Ectodermal cell (in vitro differentiated cells): ENCODE measurements at regions not wholly inside any gene's neighbourhood (a gene's known extent, or its start where the extent isn't known, plus 50 kb on each side); places are given as distances from the start of the nearest gene placed in this dataset.

Experiments used
- H3K27ac ChIP-seq: 2 replicates; pipeline ENCODE4 v1.7.0; 2013; ENCODE audit warnings: mild to moderate bottlenecking, low read depth, low read length; ENCODE audit not compliant: insufficient read depth, poor library complexity, severe bottlenecking
- H3K27me3 ChIP-seq: 2 replicates; pipeline ENCODE4 v1.7.0; 2013; ENCODE audit warnings: mild to moderate bottlenecking, low read length; ENCODE audit not compliant: insufficient read depth, control insufficient read depth, poor library complexity, severe bottlenecking
- H3K36me3 ChIP-seq: one replicate; pipeline ENCODE4 v1.7.0; 2013; ENCODE audit warnings: low read length; ENCODE audit not compliant: control insufficient read depth, insufficient read depth
- H3K4me1 ChIP-seq: one replicate; pipeline ENCODE4 v1.7.0; 2013; ENCODE audit warnings: low read length; ENCODE audit not compliant: control insufficient read depth, insufficient read depth
- H3K4me3 ChIP-seq: 2 replicates; pipeline ENCODE4 v1.7.0; 2013; ENCODE audit warnings: low read depth, low read length, control low read depth; ENCODE audit not compliant: insufficient read depth
- H3K9me3 ChIP-seq: 2 replicates; pipeline ENCODE4 v1.7.0; 2013; ENCODE audit warnings: mild to moderate bottlenecking, low read length, moderate library complexity; ENCODE audit not compliant: control insufficient read depth
- WGBS, 2 experiments: methylation state at CpG; one replicate each; pipeline ENCODE4 v1.1.7; 2013; ENCODE audit warnings: missing lambda C conversion rate in 2 of 2; 5-methylcytosine and 5-hydroxymethylcytosine counted together

- Histone ChIP-seq H3K9me3 (no peaks in the 10 kb centered on the region), H3K36me3 (no peaks in the 10 kb centered on the region), H3K27me3 (no peaks in the 10 kb centered on the region), H3K4me1 (no peaks in the 10 kb centered on the region), H3K4me3 (no peak overlapping the region), H3K27ac (no peak overlapping the region)
- WGBS, 2 experiments = 78 to 82% methylated on average over 2 of the region's 2 CpGs
Measured at GRCh38 chr18:77948567-77948966, 698.9 kb downstream of the GALR1 start.

- no peaks in the 10 kb centered on the region for H3K4me1 ChIP-seq
- H3K9me3 ChIP-seq = no peaks in the 10 kb centered on the region
- no peaks in the 10 kb centered on the region for H3K36me3 ChIP-seq
- WGBS, 2 experiments = 94 to 96% methylated on average over 7 of the region's 7 CpGs
- no peaks in the 10 kb centered on the region for H3K27me3 ChIP-seq
- H3K27ac ChIP-seq = no peak overlapping the region
- H3K4me3 ChIP-seq = no peak overlapping the region
Measured at GRCh38 chr18:77949355-77949973, 699.8 kb downstream of the GALR1 start.

DNA sequence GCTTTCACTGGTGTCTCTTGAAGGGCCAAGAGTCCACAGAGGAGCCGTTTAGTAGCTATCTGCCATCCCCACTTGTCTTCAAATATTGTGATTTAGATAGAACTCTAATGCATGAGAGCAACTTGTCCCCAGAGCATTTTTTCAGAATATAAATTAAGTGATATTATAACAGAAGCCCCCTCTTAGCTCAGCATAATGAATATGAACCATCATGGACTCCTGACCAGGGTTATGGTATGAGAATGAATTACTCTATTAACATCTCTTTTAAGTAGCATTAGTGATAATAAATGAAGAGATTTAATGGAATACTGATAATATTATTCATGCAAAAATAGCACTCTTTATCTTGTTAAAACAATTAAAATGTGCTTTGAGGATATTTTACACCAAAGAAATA, 709.6 kb downstream of the GALR1 start:
- WGBS, 2 experiments = 93% methylated on average over 1 of the region's 1 CpG; no CpG with 5 or more reads in 1 of the 2 experiments
- H3K27me3 ChIP-seq = no peaks in the 10 kb centered on the region
- no peaks in the 10 kb centered on the region for H3K36me3 ChIP-seq
- no peak overlapping the region for H3K27ac ChIP-seq
- H3K9me3 ChIP-seq = no peaks in the 10 kb centered on the region
- H3K4me1 ChIP-seq = no peaks in the 10 kb centered on the region
- H3K4me3 ChIP-seq = no peak overlapping the region

DNA sequence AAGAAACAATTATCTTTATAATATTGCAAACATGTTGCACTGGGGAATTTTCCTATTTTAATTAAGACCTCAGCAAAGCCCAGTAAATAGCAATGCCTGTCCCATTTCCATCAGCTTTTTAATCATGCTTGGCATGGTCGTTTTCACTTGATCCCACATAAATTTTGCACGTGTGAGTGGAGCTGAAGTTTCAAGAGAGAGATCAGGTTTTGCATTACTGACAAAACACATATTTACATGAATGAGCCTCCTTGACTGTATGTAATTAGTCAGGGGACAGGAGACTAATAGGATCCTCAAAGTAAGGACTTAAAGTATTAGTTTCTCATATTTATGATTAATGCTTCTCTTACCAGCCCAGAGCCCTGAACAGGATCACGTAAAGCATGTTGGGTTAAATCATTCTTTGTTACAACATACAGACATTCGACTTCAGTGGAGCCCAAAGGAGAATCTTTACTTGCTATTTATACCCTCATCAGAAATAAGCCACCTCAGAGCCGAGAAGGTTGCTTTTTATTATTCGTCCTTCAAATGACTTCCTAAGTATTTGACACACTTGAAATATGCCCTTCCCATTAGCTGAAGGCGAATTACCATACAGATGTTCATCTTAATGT, 711.3 kb downstream of the GALR1 start:
- H3K36me3 ChIP-seq = no peaks in the 10 kb centered on the region
- no peaks in the 10 kb centered on the region for H3K4me1 ChIP-seq
- WGBS, 2 experiments = 88 to 98% methylated on average over 7 of the region's 7 CpGs
- no peak overlapping the region for H3K27ac ChIP-seq
- H3K4me3 ChIP-seq = no peak overlapping the region
- H3K27me3 ChIP-seq = no peaks in the 10 kb centered on the region
- no peaks in the 10 kb centered on the region for H3K9me3 ChIP-seq

DNA sequence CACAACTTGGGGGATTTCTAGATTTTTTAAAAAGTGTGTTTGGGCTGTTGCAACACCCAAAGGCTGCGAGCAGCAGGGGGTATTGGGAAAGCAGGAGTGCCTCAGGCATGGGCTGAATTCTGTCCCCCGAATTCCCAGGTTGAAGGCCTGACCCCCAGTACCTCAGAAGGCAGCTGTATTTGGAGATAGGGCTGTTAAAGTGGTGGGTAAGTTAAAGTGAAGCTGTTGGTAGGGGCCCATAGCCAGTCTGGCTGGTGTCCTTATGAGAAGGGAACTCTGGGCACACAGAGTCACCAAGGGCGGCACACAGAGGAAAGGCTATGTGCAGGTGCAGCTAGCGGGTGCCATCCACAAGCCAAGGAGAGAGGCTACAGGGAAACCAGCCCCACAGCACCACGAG, 717.4 kb downstream of the GALR1 start:
- Histone ChIP-seq H3K9me3 (no peaks in the 10 kb centered on the region), H3K4me1 (peaks cover 6% of the 10 kb centered on the region), H3K27ac (no peak overlapping the region), H3K36me3 (no peaks in the 10 kb centered on the region), H3K27me3 (no peaks in the 10 kb centered on the region), H3K4me3 (no peak overlapping the region)
- 92 to 94% methylated on average over 5 of the region's 5 CpGs for WGBS, 2 experiments

GRCh38 chr18:77967791-77968190, 718.1 kb downstream of the GALR1 start:
- Histone ChIP-seq H3K27ac (no peak overlapping the region), H3K4me1 (peaks cover 6% of the 10 kb centered on the region), H3K27me3 (no peaks in the 10 kb centered on the region), H3K9me3 (no peaks in the 10 kb centered on the region), H3K36me3 (no peaks in the 10 kb centered on the region), H3K4me3 (no peak overlapping the region)
- 91 to 93% methylated on average over 3 of the region's 3 CpGs for WGBS, 2 experiments

DNA sequence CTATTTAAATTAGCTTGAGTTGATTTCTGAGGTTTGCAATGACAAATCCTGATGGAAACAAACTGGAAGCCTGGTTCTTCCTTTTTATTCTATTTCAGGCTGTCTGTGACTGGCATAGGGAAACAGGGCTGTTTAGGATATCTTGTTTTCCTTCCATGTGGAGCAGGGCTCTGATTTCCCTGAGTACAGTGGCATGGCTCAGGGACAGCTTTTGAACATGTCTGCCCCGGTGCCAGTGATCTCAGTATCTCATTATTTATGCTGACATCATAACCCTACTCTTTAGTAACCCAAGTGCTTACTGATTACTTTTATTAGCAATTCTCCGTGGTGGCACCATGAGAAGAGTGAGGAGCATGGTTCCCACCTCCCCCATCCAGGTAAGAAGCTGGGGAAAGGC, 720.3 kb downstream of the GALR1 start:
- H3K4me1 ChIP-seq = peaks cover 6% of the 10 kb centered on the region
- 88 to 93% methylated on average over 2 of the region's 2 CpGs for WGBS, 2 experiments
- H3K27me3 ChIP-seq = no peaks in the 10 kb centered on the region
- H3K9me3 ChIP-seq = no peaks in the 10 kb centered on the region
- H3K27ac ChIP-seq = no peak overlapping the region
- no peak overlapping the region for H3K4me3 ChIP-seq
- no peaks in the 10 kb centered on the region for H3K36me3 ChIP-seq

- Histone ChIP-seq H3K36me3 (no peaks in the 10 kb centered on the region), H3K4me3 (no peak overlapping the region), H3K27ac (no peak overlapping the region), H3K9me3 (no peaks in the 10 kb centered on the region), H3K4me1 (peaks cover 6% of the 10 kb centered on the region), H3K27me3 (no peaks in the 10 kb centered on the region)
- WGBS, 2 experiments = 67 to 76% methylated on average over 8 of the region's 8 CpGs
Measured at GRCh38 chr18:77970814-77971213, 721.2 kb downstream of the GALR1 start.

DNA sequence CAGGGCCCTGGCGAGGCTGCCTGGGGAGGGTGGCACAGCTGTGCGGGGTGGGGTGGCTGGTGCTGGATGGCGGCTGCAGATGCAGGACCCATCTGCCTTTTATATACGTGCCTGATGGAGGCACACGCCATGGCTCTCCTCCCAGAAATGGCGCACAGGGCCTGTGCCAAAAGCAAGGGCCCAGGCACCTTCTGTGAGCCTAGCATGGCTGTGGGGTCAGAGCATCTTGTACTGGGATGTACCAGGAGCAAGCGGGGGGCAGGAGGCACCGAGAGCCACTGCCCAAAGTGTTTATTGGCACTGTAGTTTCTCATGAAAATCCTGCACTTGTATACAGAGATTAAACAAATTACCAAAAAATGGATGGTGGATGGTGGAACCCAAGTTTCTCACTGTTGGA, 724.1 kb downstream of the GALR1 start:
- Histone ChIP-seq H3K4me1 (peaks cover 6% of the 10 kb centered on the region), H3K9me3 (no peaks in the 10 kb centered on the region), H3K27me3 (no peaks in the 10 kb centered on the region), H3K36me3 (no peaks in the 10 kb centered on the region), H3K4me3 (no peak overlapping the region), H3K27ac (no peak overlapping the region)
- 95 to 96% methylated on average over 8 of the region's 8 CpGs for whole genome bisulfite sequencing, 2 experiments

- no peak overlapping the region for H3K27ac ChIP-seq
- H3K9me3 ChIP-seq = no peaks in the 10 kb centered on the region
- H3K4me3 ChIP-seq = no peak overlapping the region
- 91 to 100% methylated on average over 1 of the region's 1 CpG for WGBS, 2 experiments
- no peaks in the 10 kb centered on the region for H3K27me3 ChIP-seq
- peaks cover 6% of the 10 kb centered on the region for H3K4me1 ChIP-seq
- no peaks in the 10 kb centered on the region for H3K36me3 ChIP-seq
Measured at GRCh38 chr18:77974329-77974728, 724.7 kb downstream of the GALR1 start.
